ENCODE measurements at regions not wholly inside any gene's neighbourhood (a gene's known extent, or its start where the extent isn't known, plus 50 kb on each side); places are given as distances from the start of the nearest gene placed in this dataset.

DNA sequence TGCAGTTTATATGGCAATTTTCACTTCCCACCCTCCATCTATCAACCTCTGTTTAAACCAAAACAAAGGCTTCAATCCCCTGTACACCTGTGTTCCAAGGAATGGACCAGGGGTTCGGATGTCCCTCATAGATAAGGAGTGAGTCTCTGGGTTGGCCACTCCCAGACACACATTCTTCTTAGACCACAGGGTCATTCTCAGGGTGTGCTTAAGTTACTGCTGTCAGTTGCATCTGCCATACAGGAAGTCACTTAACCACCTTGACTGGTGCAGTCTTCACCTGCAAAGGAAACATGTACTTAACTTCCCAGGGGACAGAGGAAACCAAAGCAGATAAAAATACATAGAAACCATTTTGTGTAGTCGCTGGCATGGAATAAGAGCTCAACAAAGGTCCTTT, 151.0 kb upstream of the NDUFV2 start:
- 74 to 84% methylated on average over 2 of the region's 2 CpGs for WGBS, 2 donors
- TF ChIP-seq, protein P1, sequence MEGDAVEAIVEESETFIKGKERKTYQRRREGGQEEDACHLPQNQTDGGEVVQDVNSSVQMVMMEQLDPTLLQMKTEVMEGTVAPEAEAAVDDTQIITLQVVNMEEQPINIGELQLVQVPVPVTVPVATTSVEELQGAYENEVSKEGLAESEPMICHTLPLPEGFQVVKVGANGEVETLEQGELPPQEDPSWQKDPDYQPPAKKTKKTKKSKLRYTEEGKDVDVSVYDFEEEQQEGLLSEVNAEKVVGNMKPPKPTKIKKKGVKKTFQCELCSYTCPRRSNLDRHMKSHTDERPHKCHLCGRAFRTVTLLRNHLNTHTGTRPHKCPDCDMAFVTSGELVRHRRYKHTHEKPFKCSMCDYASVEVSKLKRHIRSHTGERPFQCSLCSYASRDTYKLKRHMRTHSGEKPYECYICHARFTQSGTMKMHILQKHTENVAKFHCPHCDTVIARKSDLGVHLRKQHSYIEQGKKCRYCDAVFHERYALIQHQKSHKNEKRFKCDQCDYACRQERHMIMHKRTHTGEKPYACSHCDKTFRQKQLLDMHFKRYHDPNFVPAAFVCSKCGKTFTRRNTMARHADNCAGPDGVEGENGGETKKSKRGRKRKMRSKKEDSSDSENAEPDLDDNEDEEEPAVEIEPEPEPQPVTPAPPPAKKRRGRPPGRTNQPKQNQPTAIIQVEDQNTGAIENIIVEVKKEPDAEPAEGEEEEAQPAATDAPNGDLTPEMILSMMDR (IDR thresholded peaks at IDR 0.05) = no peak
- H3K4me1 ChIP-seq = peaks cover 0 to 9% (median 0%) of the 10 kb centered on the region in 9 donors
- H3K36me3 ChIP-seq = no peaks in the 10 kb centered on the region
- H3K27me3 ChIP-seq = peaks cover 0 to 3% (median 0%) of the 10 kb centered on the region in 7 donors
- no peak overlapping the region for H3K4me3 ChIP-seq
- H3K27ac ChIP-seq = no peak overlapping the region
- peaks cover 0 to 21% (median 0%) of the 10 kb centered on the region in 11 donors for H3K9me3 ChIP-seq
- intact Hi-C loops (cut with DNase I) = no loop called here
- DNase-seq (no peak), ATAC-seq (no peak)

DNA sequence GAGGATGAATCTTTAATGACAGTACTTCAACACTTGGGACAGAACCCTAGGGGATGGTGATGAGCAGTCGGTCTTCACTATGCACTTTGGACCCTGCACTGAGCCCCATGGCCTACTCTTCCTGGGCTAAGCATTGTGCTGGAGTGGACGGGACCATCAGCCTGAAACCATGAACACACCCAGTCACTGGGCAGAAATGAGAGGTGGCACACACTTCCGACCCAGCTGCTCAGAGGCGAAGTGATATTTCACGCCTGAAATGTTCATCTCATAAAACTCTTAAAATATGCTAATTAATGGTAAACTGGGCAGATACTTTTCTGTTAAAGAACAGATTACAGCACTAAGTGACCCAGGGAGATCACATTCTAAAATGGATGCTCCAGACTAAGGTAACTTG, 150.3 kb upstream of the NDUFV2 start:
- DNase-seq (no peak), ATAC-seq (no peak)
- peaks cover 0 to 9% (median 0%) of the 10 kb centered on the region in 9 donors for H3K4me1 ChIP-seq
- peaks cover 0 to 15% (median 0%) of the 10 kb centered on the region in 11 donors for H3K9me3 ChIP-seq
- H3K27me3 ChIP-seq = peaks cover 0 to under 1% (median 0%) of the 10 kb centered on the region in 7 donors
- no peak overlapping the region for H3K4me3 ChIP-seq
- TF ChIP-seq, protein P1 (IDR thresholded peaks at IDR 0.05) = no peak
- intact Hi-C loops (cut with DNase I) = no loop called here
- H3K27ac ChIP-seq = no peak overlapping the region
- no peaks in the 10 kb centered on the region for H3K36me3 ChIP-seq
- 92 to 95% methylated on average over 5 of the region's 5 CpGs for WGBS, 2 donors

DNA sequence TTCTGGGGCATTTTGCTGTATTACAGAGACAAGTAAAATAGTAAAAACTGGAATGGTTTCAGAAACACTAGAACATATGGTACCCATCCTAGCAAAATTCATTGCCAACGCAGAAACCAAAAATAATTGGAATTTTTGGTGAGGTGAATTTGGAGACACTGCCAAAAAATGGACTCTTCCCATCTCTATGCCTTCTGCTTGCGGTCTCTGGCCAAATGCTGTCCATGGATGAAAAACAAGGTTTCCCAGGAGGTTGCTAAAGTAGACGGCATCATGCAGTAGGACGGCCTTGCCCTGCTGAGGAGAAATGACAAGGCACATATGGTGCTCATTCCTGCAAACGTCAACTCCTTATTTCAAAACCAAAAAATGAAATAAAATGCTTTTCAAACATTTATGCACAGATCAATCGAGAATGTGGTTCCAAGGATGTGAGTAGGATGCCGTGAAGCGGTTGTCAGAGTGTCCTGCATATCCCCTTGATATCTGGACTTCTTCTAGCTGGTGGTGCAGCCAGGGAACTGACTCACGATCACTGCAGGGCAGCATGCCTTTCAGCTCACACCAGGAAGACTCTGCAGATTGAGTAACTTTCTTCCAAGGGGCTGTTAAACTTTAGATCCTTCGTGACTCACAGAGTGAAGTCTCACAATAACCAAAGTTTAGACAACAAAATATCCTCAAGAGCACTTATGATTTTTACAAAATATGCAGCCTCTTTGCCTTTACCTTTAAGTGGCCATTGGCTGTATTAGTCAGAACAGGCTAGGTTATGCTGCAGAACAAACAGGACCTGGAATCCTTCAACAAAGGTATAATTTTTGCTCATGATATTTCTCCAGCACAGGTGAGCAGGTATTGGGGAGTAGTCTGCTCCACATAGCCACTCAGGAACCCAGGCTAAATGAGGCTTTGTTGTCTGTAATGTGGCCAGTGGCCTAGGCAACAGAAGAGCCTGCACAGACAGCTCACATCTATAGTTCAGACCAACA, 149.4 kb upstream of the NDUFV2 start:
- ATAC-seq = no peak
- Histone ChIP-seq H3K36me3 (no peaks in the 10 kb centered on the region), H3K4me1 (peaks cover 0 to 8% (median 0%) of the 10 kb centered on the region in 9 donors), H3K4me3 (no peak overlapping the region), H3K27me3 (peaks cover 0 to 6% (median 0%) of the 10 kb centered on the region in 7 donors), H3K27ac (no peak overlapping the region), H3K9me3 (peaks cover 0 to 11% (median 0%) of the 10 kb centered on the region in 11 donors)
- intact Hi-C loops (cut with DNase I) = no loop called here
- no peak for DNase-seq
- TF ChIP-seq, protein P1 (IDR thresholded peaks at IDR 0.05) = no peak
- 71 to 80% methylated on average over 10 of the region's 10 CpGs for WGBS, 2 donors

DNA sequence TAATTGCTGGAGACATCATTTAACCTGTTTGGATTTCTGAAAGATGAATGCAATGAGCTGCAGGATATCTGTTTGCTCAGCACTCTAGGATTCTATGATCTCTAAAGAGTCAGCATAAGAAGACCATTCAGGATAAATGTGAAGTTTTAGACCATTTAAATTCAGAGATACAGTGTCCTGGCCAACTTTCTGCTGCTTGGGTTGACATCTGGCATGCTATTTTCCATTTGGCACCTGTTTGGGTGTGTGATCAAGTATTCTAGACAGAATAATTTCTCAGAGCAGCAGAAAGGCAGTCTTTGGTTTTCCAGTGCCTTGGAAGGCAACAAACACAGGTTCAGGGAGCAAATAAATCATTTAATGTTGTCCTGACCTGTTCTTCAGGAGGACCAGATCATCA, 144.8 kb upstream of the NDUFV2 start:
- Histone ChIP-seq H3K36me3 (no peaks in the 10 kb centered on the region), H3K9me3 (peaks cover 0 to 7% (median 0%) of the 10 kb centered on the region in 11 donors), H3K4me3 (no peak overlapping the region), H3K4me1 (no peaks in the 10 kb centered on the region), H3K27me3 (peaks cover 0 to 6% (median 0%) of the 10 kb centered on the region in 7 donors), H3K27ac (no peak overlapping the region)
- no peak for DNase-seq
- TF ChIP-seq, protein P1 (IDR thresholded peaks at IDR 0.05) = no peak
- ATAC-seq = no peak
- intact Hi-C loops (cut with DNase I) = no loop called here

Data from heart right ventricle (tissue), 16 donors.